ENCODE measurements at regions not wholly inside any gene's neighbourhood (a gene's known extent, or its start where the extent isn't known, plus 50 kb on each side); places are given as distances from the start of the nearest gene placed in this dataset.
"Not testable (repeated sequence)": the region's sequence is repeated elsewhere in the genome, so short reads cannot be mapped to it uniquely, and the experiment has no call there.

- no peak overlapping the region for H3K4me3 ChIP-seq (ENCODE audit: low read depth, low read length)
- POLR2A ChIA-PET: no interaction called here
- H3K27ac Mint-ChIP-seq (ENCODE audit: unreplicated experiment): no peak overlapping the region
- no peak for DNase-seq
- BruUV-seq (replicated peaks): no TSS peak
- H3K9me3 ChIP-seq: no peaks in the 10 kb centered on the region
- no peaks in the 10 kb centered on the region for H3K4me1 ChIP-seq
- H3K36me3 ChIP-seq (ENCODE audit: control insufficient read depth, insufficient read depth, low read length): no peaks in the 10 kb centered on the region
- H3K36me3 Mint-ChIP-seq (ENCODE audit: insufficient read depth, unreplicated experiment): no peaks in the 10 kb centered on the region
- no peak overlapping the region for H3K4me3 Mint-ChIP-seq (ENCODE audit: unreplicated experiment)
- intact Hi-C loops (cut with micrococcal nuclease; ENCODE audit: unreplicated experiment): no loop called here
- CTCF ChIA-PET: no interaction called here
- no peaks in the 10 kb centered on the region for H3K27me3 Mint-ChIP-seq (ENCODE audit: insufficient read depth, unreplicated experiment)
- peaks cover 8% of the 10 kb centered on the region for H3K4me1 Mint-ChIP-seq (ENCODE audit: low read depth, unreplicated experiment)
- no peaks in the 10 kb centered on the region for H3K27me3 ChIP-seq (replicated peaks; ENCODE audit: control insufficient read depth, insufficient read depth, low read length)
- TF ChIP-seq, protein P1, sequence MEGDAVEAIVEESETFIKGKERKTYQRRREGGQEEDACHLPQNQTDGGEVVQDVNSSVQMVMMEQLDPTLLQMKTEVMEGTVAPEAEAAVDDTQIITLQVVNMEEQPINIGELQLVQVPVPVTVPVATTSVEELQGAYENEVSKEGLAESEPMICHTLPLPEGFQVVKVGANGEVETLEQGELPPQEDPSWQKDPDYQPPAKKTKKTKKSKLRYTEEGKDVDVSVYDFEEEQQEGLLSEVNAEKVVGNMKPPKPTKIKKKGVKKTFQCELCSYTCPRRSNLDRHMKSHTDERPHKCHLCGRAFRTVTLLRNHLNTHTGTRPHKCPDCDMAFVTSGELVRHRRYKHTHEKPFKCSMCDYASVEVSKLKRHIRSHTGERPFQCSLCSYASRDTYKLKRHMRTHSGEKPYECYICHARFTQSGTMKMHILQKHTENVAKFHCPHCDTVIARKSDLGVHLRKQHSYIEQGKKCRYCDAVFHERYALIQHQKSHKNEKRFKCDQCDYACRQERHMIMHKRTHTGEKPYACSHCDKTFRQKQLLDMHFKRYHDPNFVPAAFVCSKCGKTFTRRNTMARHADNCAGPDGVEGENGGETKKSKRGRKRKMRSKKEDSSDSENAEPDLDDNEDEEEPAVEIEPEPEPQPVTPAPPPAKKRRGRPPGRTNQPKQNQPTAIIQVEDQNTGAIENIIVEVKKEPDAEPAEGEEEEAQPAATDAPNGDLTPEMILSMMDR (IDR thresholded peaks at IDR 0.05; ENCODE audit: insufficient read depth in 1 of 2, low read depth in 1 of 2, low read length in 1 of 2, severe bottlenecking in 1 of 2, unreplicated experiment in 1 of 2): no peak
- H3K9me3 Mint-ChIP-seq (ENCODE audit: unreplicated experiment): no peaks in the 10 kb centered on the region
Measured at GRCh38 chr6:14781772-14782525, 463.9 kb upstream of the JARID2 start.

DNA sequence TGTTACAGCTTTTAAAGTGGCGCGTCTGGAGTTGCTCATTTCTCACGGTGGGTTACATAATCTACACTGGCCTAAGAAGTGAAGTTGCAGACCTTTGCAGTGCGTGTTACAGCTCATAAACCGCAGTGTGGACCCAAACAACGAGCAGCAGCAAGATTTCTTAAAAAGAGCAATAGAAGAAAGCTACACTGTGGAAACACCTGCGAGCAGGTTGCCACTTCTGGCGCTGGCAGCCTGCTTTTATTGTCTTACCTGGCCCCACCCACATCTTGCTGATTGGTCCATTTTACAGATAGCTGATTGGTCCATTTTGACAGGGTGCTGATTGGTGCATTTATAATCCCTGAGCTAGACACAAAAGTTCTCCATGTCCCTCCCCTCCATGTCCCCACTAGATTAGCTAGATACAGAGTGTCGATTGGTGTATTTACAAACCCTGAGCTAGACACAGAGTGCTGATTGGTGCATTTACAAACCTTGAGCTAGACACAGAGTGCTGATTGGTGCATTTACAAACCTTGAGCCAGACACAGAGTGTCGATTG, 462.9 kb upstream of the JARID2 start:
- H3K36me3 Mint-ChIP-seq (ENCODE audit: insufficient read depth, unreplicated experiment); intact Hi-C loops (cut with micrococcal nuclease; ENCODE audit: unreplicated experiment); DNase-seq; H3K4me1 Mint-ChIP-seq (ENCODE audit: low read depth, unreplicated experiment); H3K27ac Mint-ChIP-seq (ENCODE audit: unreplicated experiment); H3K36me3 ChIP-seq (ENCODE audit: control insufficient read depth, insufficient read depth, low read length); H3K9me3 Mint-ChIP-seq (ENCODE audit: unreplicated experiment); H3K4me1 ChIP-seq; H3K27me3 ChIP-seq (replicated peaks; ENCODE audit: control insufficient read depth, insufficient read depth, low read length); BruUV-seq (replicated peaks); H3K27me3 Mint-ChIP-seq (ENCODE audit: insufficient read depth, unreplicated experiment); H3K4me3 ChIP-seq (ENCODE audit: low read depth, low read length); H3K9me3 ChIP-seq; POLR2A ChIA-PET; H3K4me3 Mint-ChIP-seq (ENCODE audit: unreplicated experiment): not testable (repeated sequence)
- CTCF ChIA-PET: interaction anchor here (0.5 kb wide), 1 partner anchor 561 kb away, joined by 5 read pairs; no protein-coding TSS in a partner anchor

DNA sequence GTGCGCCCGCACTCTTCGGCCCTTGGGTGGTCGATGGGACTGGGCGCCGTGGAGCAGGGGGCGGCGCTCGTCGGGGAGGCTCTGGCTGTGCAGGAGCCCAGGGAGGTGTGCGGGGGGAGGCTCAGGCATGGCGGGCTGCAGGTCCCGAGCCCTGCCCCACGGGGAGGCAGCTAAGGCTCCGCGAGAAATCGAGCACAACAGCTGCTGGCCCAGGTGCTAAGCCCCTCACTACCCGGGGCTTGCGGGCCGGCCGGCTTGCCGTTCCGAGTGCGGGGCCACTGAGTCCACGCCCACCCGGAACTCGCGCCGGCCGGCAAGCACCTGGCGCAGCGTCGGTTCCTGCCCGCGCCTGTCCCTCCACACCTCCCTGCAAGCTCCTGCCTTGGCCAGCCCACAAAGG, 462.3 kb upstream of the JARID2 start:
- H3K36me3 ChIP-seq (ENCODE audit: control insufficient read depth, insufficient read depth, low read length): no peaks in the 10 kb centered on the region
- no peak for DNase-seq
- no peaks in the 10 kb centered on the region for H3K4me1 ChIP-seq
- H3K4me3 Mint-ChIP-seq (ENCODE audit: unreplicated experiment): no peak overlapping the region
- H3K27me3 Mint-ChIP-seq (ENCODE audit: insufficient read depth, unreplicated experiment): no peaks in the 10 kb centered on the region
- POLR2A ChIA-PET: no interaction called here
- H3K27me3 ChIP-seq (replicated peaks; ENCODE audit: control insufficient read depth, insufficient read depth, low read length): no peaks in the 10 kb centered on the region
- CTCF ChIA-PET: interaction anchor here (0.5 kb wide), 1 partner anchor 560 kb away, joined by 5 read pairs; no protein-coding TSS in a partner anchor
- intact Hi-C loops (cut with micrococcal nuclease; ENCODE audit: unreplicated experiment): no loop called here
- H3K9me3 Mint-ChIP-seq (ENCODE audit: unreplicated experiment): no peaks in the 10 kb centered on the region
- H3K27ac Mint-ChIP-seq (ENCODE audit: unreplicated experiment): no peak overlapping the region
- TF ChIP-seq, protein P1 (IDR thresholded peaks at IDR 0.05; ENCODE audit: insufficient read depth in 1 of 2, low read depth in 1 of 2, low read length in 1 of 2, severe bottlenecking in 1 of 2, unreplicated experiment in 1 of 2): no peak
- H3K36me3 Mint-ChIP-seq (ENCODE audit: insufficient read depth, unreplicated experiment): no peaks in the 10 kb centered on the region
- H3K9me3 ChIP-seq: no peaks in the 10 kb centered on the region
- H3K4me3 ChIP-seq (ENCODE audit: low read depth, low read length): no peak overlapping the region
- H3K4me1 Mint-ChIP-seq (ENCODE audit: low read depth, unreplicated experiment): no peaks in the 10 kb centered on the region
- no TSS peak for BruUV-seq (replicated peaks)

All from Caco-2 (cell line).